A673 (cell line): ENCODE measurements at regions not wholly inside any gene's neighbourhood (a gene's known extent, or its start where the extent isn't known, plus 50 kb on each side); places are given as distances from the start of the nearest gene placed in this dataset.

Experiments
- BruUV-seq: library from RNA; stranded (reverse); fragments of 400-500 nt; replicated peaks from 2 replicates; lab custom pipeline; 2021; lab: Mats Ljungman, UMichigan
- CTCF ChIA-PET: fragments of 300-600 bp; sonication (Branson Sonifier 250); formaldehyde crosslinking; loops from one replicate; lab custom pipeline; 2022; ENCODE audit warnings: antibody characterized with exemption; lab: Charles Lee
- POLR2A ChIA-PET: fragments of 300-600 bp; sonication (Branson Sonifier 250); formaldehyde crosslinking; loops from one replicate; lab custom pipeline; 2022; ENCODE audit warnings: antibody characterized with exemption; ENCODE audit not compliant: low non-redundant PET; lab: Charles Lee
- DNase-seq: peaks from one replicate; pipeline ENCODE4 v3.0.0-alpha.2; 2015; ENCODE audit warnings: low spot score
- H3K27ac ChIP-seq: fragments of 200-600 bp; sonication (generic); 2 replicates; pipeline ENCODE4 v1.5.1; 2016; ENCODE audit warnings: mixed run types, low read depth, mild to moderate bottlenecking, mixed read lengths, antibody characterized with exemption, low read length; ENCODE audit not compliant: poor library complexity, severe bottlenecking
- H3K27me3 ChIP-seq: fragments of 200-600 bp; sonication (generic); replicated peaks from 2 replicates; pipeline ENCODE4 v1.6.1; 2017; ENCODE audit warnings: mixed run types, low read depth, mild to moderate bottlenecking, mixed read lengths, antibody characterized with exemption, low read length; ENCODE audit not compliant: insufficient read depth, poor library complexity
- H3K36me3 ChIP-seq: fragments of 200-600 bp; sonication (generic); 2 replicates; pipeline ENCODE4 v1.6.1; 2016; ENCODE audit warnings: mixed run types, mild to moderate bottlenecking, mixed read lengths, antibody characterized with exemption, low read length; ENCODE audit not compliant: insufficient read depth, poor library complexity, severe bottlenecking
- H3K4me1 ChIP-seq: fragments of 200-600 bp; sonication (generic); 2 replicates; pipeline ENCODE4 v1.6.1; 2017; ENCODE audit warnings: mixed run types, mild to moderate bottlenecking, mixed read lengths, antibody characterized with exemption, low read length; ENCODE audit not compliant: insufficient read depth, poor library complexity, severe bottlenecking
- H3K4me3 ChIP-seq: fragments of 200-600 bp; sonication (generic); 2 replicates; pipeline ENCODE4 v1.5.1; 2016; ENCODE audit warnings: low read depth, mixed run types, mild to moderate bottlenecking, mixed read lengths, low read length; ENCODE audit not compliant: poor library complexity, severe bottlenecking
- H3K9me3 ChIP-seq: fragments of 200-600 bp; sonication (generic); 2 replicates; pipeline ENCODE4 v1.6.1; 2016; ENCODE audit warnings: mixed run types, low read depth, mild to moderate bottlenecking, mixed read lengths, antibody characterized with exemption, low read length; ENCODE audit not compliant: poor library complexity, severe bottlenecking
- EZH2 ChIP-seq: fragments of 200-600 bp; sonication (generic); IDR thresholded peaks from 2 replicates; pipeline ENCODE4 v1.6.1; 2017; ENCODE audit warnings: borderline replicate concordance, low read depth, mild to moderate bottlenecking, mixed read lengths, antibody characterized with exemption, low read length; ENCODE audit not compliant: poor library complexity, severe bottlenecking
- intact Hi-C: fragments of 100-400 bp; cut with micrococcal nuclease; formaldehyde crosslinking; loops from one replicate; pipeline ENCODE4 v1.10.0; 2022; ENCODE audit not compliant: unreplicated experiment
- TF ChIP-seq, protein P1 (sequence below): fragments of 300-800, 200-600 bp; sonication (generic); conservative IDR thresholded peaks from 2 replicates; pipeline ENCODE4 v1.5.1; 2017; ENCODE audit warnings: low read depth, mild to moderate bottlenecking, antibody characterized with exemption, low read length, moderate library complexity, mixed read lengths

DNA sequence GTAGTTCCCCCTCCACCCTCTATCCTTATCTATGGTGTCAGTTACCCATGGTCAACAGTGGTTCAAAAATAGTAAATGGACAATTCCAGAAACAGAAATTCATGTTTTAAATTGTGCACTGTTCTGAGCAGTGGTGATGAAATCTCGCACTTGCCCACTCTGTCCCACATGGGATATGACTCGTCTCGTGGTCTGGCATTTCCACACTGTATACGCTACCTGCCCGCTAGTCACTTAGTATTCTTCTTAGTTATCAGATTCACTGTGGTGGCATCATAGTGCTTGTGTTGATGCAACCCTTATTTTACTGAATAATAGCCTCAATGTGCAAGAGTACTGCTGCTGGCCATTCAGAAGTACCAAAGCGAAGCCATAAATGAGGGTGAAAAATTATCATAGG is 507.0 kb downstream of the SNAPC1 start:
- Histone ChIP-seq H3K27ac (no peak overlapping the region), H3K36me3 (no peaks in the 10 kb centered on the region), H3K4me3 (no peak overlapping the region), H3K9me3 (no peaks in the 10 kb centered on the region), H3K4me1 (no peaks in the 10 kb centered on the region), H3K27me3 (no peaks in the 10 kb centered on the region)
- CTCF ChIA-PET = no interaction called here
- intact Hi-C loops = no loop called here
- no TSS peak for BruUV-seq
- POLR2A ChIA-PET = no interaction called here
- no peak for DNase-seq
- TF ChIP-seq EZH2 = no peak
- TF ChIP-seq, protein P1, sequence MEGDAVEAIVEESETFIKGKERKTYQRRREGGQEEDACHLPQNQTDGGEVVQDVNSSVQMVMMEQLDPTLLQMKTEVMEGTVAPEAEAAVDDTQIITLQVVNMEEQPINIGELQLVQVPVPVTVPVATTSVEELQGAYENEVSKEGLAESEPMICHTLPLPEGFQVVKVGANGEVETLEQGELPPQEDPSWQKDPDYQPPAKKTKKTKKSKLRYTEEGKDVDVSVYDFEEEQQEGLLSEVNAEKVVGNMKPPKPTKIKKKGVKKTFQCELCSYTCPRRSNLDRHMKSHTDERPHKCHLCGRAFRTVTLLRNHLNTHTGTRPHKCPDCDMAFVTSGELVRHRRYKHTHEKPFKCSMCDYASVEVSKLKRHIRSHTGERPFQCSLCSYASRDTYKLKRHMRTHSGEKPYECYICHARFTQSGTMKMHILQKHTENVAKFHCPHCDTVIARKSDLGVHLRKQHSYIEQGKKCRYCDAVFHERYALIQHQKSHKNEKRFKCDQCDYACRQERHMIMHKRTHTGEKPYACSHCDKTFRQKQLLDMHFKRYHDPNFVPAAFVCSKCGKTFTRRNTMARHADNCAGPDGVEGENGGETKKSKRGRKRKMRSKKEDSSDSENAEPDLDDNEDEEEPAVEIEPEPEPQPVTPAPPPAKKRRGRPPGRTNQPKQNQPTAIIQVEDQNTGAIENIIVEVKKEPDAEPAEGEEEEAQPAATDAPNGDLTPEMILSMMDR = no peak

DNA sequence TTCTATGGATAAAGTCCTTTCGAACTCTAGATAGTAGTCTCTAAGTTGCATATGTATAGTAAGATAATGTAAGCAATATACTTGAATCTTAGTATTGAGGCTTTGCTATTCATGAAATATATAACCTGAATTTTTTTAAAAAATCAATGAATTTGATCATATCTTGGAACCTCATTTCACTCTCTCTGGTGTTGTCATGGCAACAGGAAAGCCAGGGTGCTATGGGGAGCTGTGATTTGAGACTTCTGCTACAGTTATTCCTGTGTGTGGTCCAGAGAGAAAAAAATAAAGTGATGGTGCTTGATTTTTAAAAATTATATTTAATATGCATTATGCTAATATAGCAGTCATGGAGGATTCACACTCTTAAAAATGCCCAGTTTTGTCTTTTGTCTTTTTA is 508.0 kb downstream of the SNAPC1 start:
- no peaks in the 10 kb centered on the region for H3K9me3 ChIP-seq
- no peak for TF ChIP-seq EZH2
- TF ChIP-seq, protein P1 = no peak
- H3K4me3 ChIP-seq = no peak overlapping the region
- intact Hi-C loops = no loop called here
- no peaks in the 10 kb centered on the region for H3K27me3 ChIP-seq
- H3K36me3 ChIP-seq = no peaks in the 10 kb centered on the region
- ChIA-PET POLR2A (no interaction called here), CTCF (no interaction called here)
- no peak for DNase-seq
- H3K4me1 ChIP-seq = no peaks in the 10 kb centered on the region
- no TSS peak for BruUV-seq
- no peak overlapping the region for H3K27ac ChIP-seq

DNA sequence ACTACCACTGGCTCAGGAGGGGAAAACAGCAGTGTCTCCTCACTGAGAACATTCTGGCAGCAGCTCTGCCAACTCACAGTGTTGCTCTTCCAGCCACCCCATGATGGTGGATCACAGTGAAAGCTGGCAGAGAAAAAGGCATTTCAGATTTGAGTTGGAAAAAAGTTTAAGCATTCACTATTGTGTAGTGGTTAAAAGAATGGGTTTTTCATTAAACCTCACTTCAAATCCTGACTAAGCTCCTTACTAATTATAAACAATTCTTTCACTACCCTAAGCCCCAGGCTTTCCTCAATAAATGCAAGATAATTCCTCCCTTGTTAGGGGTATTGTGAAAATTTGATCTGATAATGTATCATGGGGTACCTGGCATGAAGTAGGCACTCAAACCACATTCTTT is 518.1 kb downstream of the SNAPC1 start:
- Histone ChIP-seq H3K9me3 (no peaks in the 10 kb centered on the region), H3K4me1 (no peaks in the 10 kb centered on the region), H3K27me3 (no peaks in the 10 kb centered on the region), H3K4me3 (no peak overlapping the region), H3K36me3 (no peaks in the 10 kb centered on the region), H3K27ac (no peak overlapping the region)
- ChIA-PET CTCF (no interaction called here), POLR2A (no interaction called here)
- DNase-seq = no peak
- no TSS peak for BruUV-seq
- intact Hi-C loops = no loop called here
- TF ChIP-seq, protein P1 = no peak
- TF ChIP-seq EZH2 = no peak
